Activated T-cell treated with anti-CD3 and anti-CD28 coated beads, Interleukin-2, amount 50 U/mL, for 48 hours (primary cell): ENCODE measurements at regions not wholly inside any gene's neighbourhood (a gene's known extent, or its start where the extent isn't known, plus 50 kb on each side); places are given as distances from the start of the nearest gene placed in this dataset.
"Not testable (repeated sequence)": the region's sequence is repeated elsewhere in the genome, so short reads cannot be mapped to it uniquely, and the experiment has no call there.

ENCODE experiments used
- DNase-seq, 2 experiments: peaks; one replicate each; pipeline ENCODE4 v3.0.0-alpha.2; 2020

DNA sequence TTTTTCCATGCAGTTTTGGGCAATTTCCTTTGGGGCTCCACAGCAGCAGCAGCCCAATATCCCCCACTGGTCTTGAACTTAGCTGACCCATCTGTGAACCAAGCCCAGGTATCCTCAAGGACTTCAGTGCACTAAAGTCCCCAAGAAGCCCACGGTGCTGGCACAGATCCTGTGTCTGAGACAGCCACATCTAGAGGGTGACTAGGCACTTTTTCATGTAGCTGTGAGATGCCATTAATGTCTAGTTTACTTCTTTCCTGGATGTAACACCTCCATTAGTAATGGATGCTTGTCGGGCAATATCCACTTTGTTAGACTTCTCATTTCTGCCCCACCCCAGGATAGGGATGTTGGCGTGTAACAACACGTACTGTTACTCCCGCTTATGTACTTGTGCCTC is 117.9 kb downstream of the GPCPD1 start:
- no peak for DNase-seq

DNA sequence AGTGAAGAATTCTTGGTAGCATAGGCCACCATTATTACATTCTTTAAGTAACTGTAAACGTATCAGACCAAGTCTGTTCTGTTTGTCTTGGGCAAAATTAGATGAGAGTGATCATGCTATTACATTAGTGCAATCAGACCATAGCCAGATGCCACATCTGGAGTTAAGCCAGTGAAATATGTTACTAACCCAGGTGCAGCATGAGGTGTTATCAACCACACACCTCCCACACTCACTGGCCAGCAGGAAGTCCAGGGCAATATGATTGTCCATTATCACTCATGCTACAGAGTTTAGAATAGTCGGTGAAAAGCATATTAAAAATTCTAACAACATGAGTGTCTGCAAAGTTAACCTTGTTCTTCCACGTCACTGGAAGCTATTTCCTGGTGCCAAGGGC is 119.4 kb downstream of the GPCPD1 start:
- DNase-seq, result no peak

DNA sequence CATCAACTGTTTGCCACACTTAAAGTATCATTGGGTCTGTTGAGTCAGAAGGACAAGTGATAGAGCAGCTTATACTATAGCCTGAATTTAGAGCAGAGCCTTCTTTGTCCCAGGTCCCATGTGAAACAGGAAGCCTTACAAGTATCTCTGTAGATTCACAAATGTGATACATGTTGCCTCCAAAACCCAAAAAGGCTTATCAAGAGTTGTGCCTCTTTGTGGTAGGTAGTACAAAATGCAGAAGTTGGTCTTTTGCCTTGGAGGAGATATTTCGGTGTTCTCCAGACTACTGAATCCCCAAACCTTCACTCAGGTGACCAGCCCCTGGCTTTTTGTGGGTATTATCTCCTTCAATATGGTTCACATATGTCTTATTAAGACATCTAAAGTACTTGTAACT is 121.2 kb downstream of the GPCPD1 start:
- DNase-seq, result no peak

- no peak for DNase-seq
Measured at GRCh38 chr20:5488823-5489222, 122.0 kb downstream of the GPCPD1 start.

GRCh38 chr20:5486377-5487054 is 124.3 kb downstream of the GPCPD1 start:
- DNase-seq, result no peak

DNA sequence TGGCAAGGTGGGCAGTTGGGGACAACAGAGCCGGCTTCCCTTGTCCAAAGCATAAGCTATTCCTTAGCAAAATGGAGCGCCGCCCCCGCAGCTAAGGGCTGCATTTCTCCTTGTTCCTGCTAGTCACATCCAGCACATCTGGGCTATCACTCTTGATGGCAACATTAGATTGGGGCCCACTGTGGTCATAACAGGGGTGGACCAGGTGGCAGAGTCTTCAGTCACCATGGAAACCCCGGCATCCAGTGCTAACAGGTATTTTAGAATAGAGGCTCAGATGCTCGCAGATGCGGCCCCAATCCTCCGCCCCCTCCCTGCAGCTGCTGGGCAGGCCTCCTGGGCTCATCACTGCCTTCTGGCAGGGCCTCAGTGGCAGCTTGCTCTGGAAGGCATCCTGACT is 125.9 kb downstream of the GPCPD1 start:
- DNase-seq, result no peak

GRCh38 chr20:5484346-5484745 is 126.5 kb downstream of the GPCPD1 start:
- no peak for DNase-seq

DNA sequence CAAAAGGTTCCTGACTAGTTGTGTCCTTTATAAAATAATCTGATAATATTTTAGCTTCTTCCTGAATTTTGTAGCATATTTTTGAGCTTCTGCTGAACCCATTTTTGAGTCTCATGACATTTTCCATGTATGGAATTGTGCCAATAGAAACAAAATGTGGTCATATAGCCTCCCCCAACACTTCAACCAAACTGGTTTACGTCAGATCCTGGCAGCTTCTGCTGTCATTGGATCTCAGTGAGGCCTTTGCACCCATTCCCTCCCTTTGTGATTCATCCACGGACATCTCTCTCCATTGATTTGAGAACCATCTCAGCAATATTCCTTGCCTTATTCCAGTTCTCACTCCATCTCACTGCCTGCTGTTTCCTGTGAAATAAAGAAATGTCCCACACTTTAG is 128.0 kb downstream of the GPCPD1 start:
- no peak for DNase-seq

GRCh38 chr20:5481872-5482271 is 128.9 kb downstream of the GPCPD1 start:
- DNase-seq, result no peak

GRCh38 chr20:5480824-5481600 is 129.8 kb downstream of the GPCPD1 start:
- DNase-seq, result no peak

GRCh38 chr20:5474646-5475550 is 135.9 kb downstream of the GPCPD1 start:
- DNase-seq, result no peak

DNA sequence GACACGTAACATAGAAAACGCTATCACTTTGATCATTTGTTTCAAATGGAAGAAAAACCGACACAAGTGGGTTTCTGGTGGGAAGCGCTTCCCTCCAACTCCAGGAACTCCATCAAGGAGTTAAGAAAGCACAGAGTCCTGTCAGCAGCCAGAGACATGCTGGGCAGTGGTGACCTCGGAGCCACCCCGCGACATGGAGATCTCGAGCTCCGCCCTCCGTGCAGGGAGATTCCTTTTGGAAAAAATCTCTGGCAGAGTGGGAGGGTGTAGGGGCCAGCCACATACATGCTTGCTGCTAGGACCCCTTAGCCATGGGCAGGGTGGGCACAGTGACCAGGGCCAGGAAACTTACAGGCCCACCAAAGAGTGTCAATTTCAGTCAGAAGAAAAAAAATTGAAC is 138.9 kb downstream of the GPCPD1 start:
- not testable (repeated sequence) for DNase-seq

DNA sequence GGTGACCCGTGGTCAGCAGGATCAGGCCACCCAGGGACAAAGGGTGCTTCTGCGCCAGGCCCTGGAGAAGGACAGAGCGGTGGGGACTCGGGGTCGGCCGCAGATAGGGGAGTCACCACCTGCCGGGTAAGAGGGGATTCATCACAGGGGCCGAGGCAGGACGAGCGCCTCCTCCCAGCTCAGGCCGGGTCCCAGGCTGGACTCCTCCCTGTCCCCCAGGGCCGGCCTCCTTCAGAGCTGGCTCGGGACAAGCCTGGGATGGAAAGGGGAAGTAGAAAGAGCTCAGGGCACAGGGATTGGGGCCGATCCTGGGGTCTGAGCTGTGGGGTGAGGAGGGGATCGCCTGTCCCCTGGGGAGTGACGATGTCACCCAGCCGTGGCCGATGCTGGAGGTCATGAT is 139.4 kb downstream of the GPCPD1 start:
- no peak for DNase-seq

DNA sequence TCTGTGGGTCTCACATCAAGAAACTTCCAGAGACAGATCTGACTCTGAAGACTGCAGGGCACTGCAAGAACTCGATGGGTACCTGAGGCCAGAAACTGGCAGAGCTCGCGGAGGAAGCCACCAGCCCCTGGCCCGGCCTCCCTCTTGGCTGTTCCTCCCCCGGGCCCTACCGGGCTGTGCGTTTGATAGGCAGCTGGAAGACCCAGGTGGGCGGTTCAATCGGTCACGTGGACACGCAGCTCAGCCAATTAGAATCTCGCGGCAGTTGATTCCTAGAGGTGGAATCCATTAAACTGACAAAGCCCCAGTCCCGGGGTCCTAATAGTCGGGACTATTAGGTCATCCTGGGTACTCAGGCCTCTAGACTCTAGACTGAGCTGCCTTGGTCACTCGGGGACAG is 139.9 kb downstream of the GPCPD1 start:
- no peak for DNase-seq

- DNase-seq, result no peak
Measured at GRCh38 chr20:5470458-5470857, 140.3 kb downstream of the GPCPD1 start.

- no peak for DNase-seq
Measured at GRCh38 chr20:5469111-5469510, 141.7 kb downstream of the GPCPD1 start.

GRCh38 chr20:5467086-5467485 is 143.7 kb downstream of the GPCPD1 start:
- DNase-seq, result no peak

- no peak for DNase-seq
Measured at GRCh38 chr20:5465604-5465927, 145.2 kb downstream of the GPCPD1 start.

DNA sequence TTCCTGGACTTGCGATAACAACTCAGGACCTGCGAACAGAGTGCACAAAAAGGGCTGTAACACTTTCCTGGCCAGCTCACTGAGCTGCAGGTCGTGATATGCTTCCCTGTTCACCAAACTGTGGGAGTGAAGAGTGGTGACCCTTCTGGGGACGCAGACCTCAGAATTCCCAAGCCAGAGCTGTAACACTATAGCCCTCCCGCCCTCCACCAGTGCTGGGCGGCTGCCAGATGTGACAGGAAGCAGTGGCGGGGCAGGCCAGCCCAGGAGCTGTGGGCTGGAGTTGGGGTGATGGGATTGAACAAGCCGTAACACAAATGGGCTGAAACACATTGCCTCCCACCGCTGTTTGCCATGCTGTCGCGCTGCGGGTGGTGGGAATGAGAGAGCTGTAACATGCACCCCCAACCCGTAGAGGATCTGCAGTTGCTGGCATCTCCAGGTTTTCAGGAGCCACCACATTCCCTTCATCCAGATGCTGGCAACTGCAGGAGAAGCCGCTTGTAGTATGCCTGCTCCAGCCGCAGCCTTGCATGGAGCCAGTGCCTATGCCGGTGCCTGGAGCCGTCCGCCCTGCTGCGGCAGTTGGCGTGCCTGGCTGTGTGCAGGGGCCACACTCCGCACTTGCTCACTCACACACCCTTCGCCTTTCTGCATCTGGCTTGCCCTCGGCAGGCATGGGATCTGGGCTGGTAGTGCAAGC is 145.8 kb downstream of the GPCPD1 start:
- DNase-seq, result no peak

DNA sequence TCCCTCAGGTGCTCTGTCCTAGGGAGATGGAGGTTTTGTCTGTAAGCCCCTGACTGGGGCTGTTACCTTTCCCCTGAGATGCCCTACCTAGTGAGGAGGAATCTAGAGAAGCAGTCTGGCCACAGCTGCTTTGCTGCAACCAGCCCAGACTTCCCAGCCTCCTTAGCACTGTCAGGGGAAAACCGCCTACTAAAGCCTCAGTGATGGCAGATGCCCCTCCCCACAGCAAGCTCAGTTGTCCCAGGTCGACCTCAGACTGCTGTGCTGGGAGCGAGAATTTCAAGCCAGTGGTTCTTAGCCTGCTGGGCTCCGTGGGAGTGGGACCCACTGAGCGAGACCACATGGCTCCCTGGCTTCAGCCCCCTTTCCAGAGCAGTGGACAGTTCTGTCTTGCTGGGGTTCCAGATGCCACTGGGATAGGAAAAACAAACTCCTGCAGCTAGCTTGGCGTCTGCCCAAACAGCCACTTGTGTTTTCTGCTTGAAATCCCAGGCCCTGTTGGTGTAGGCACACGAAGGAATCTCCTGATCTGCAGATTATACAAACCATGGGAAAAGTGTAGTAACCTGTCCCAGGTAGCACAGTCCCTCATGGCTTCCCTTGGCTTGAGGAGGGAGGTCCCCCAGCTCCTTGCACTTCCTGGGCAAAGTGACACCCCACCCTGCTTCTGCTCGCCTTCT is 146.4 kb upstream of the PROKR2 start:
- DNase-seq, result no peak

- DNase-seq, result not testable (repeated sequence)
Measured at GRCh38 chr20:5453745-5454144, 137.0 kb upstream of the PROKR2 start.

DNA sequence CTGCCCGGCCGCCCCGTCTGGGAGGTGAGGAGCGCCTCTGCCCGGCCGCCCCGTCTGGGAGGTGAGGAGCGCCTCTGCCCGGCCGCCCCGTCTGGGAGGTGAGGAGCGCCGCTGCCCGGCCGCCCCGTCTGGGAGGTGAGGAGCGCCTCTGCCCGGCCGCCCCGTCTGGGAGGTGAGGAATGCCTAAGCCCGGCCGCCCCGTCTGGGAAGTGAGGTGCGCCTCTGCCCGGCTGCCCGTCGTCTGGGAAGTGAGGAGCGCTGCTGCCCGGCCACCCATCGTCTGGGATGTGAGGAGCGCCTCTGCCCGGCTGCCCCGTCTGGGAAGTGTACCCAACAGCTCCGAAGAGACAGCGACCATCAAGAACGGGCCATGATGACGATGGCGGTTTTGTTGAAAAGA is 136.6 kb upstream of the PROKR2 start:
- not testable (repeated sequence) for DNase-seq
